ENCODE measurements at regions not wholly inside any gene's neighbourhood (a gene's known extent, or its start where the extent isn't known, plus 50 kb on each side); places are given as distances from the start of the nearest gene placed in this dataset.

GRCh38 chr11:69393178-69393832 is 88.2 kb upstream of the LINC01488 start:
- CTCF ChIA-PET = no interaction called here
- H3K27ac ChIP-seq (ENCODE audit: low read depth, low read length, poor library complexity, severe bottlenecking) = no peak overlapping the region
- no peak for TF ChIP-seq EZH2 (IDR thresholded peaks at IDR 0.05; ENCODE audit: borderline replicate concordance, low read depth, low read length, poor library complexity, severe bottlenecking)
- TF ChIP-seq, protein P1, sequence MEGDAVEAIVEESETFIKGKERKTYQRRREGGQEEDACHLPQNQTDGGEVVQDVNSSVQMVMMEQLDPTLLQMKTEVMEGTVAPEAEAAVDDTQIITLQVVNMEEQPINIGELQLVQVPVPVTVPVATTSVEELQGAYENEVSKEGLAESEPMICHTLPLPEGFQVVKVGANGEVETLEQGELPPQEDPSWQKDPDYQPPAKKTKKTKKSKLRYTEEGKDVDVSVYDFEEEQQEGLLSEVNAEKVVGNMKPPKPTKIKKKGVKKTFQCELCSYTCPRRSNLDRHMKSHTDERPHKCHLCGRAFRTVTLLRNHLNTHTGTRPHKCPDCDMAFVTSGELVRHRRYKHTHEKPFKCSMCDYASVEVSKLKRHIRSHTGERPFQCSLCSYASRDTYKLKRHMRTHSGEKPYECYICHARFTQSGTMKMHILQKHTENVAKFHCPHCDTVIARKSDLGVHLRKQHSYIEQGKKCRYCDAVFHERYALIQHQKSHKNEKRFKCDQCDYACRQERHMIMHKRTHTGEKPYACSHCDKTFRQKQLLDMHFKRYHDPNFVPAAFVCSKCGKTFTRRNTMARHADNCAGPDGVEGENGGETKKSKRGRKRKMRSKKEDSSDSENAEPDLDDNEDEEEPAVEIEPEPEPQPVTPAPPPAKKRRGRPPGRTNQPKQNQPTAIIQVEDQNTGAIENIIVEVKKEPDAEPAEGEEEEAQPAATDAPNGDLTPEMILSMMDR (conservative IDR thresholded peaks at IDR 0.05; ENCODE audit: low read depth, low read length) = no peak
- no TSS peak for BruUV-seq (replicated peaks)
- peaks cover 6% of the 10 kb centered on the region for H3K9me3 ChIP-seq (ENCODE audit: low read depth, low read length, poor library complexity, severe bottlenecking)
- H3K27me3 ChIP-seq (replicated peaks; ENCODE audit: insufficient read depth, low read depth, low read length, poor library complexity) = no peaks in the 10 kb centered on the region
- H3K36me3 ChIP-seq (ENCODE audit: insufficient read depth, low read length, poor library complexity, severe bottlenecking) = no peaks in the 10 kb centered on the region
- H3K4me3 ChIP-seq (ENCODE audit: low read depth, low read length, poor library complexity, severe bottlenecking) = no peak overlapping the region
- POLR2A ChIA-PET (ENCODE audit: low non-redundant PET) = no interaction called here
- intact Hi-C loops (cut with micrococcal nuclease; ENCODE audit: unreplicated experiment) = no loop called here
- no peak for DNase-seq (ENCODE audit: low spot score)
- H3K4me1 ChIP-seq (ENCODE audit: insufficient read depth, low read length, poor library complexity, severe bottlenecking) = peaks cover 10% of the 10 kb centered on the region

GRCh38 chr11:69393865-69394233 is 87.6 kb upstream of the LINC01488 start:
- Histone ChIP-seq H3K27me3 (replicated peaks; ENCODE audit: insufficient read depth, low read depth, low read length, poor library complexity) (no peaks in the 10 kb centered on the region), H3K4me1 (ENCODE audit: insufficient read depth, low read length, poor library complexity, severe bottlenecking) (peaks cover 10% of the 10 kb centered on the region), H3K36me3 (ENCODE audit: insufficient read depth, low read length, poor library complexity, severe bottlenecking) (no peaks in the 10 kb centered on the region), H3K4me3 (ENCODE audit: low read depth, low read length, poor library complexity, severe bottlenecking) (no peak overlapping the region), H3K27ac (ENCODE audit: low read depth, low read length, poor library complexity, severe bottlenecking) (no peak overlapping the region), H3K9me3 (ENCODE audit: low read depth, low read length, poor library complexity, severe bottlenecking) (peaks cover under 1% of the 10 kb centered on the region)
- BruUV-seq (replicated peaks) = no TSS peak
- intact Hi-C loops (cut with micrococcal nuclease; ENCODE audit: unreplicated experiment) = no loop called here
- TF ChIP-seq, protein P1 (conservative IDR thresholded peaks at IDR 0.05; ENCODE audit: low read depth, low read length) = no peak
- no peak for TF ChIP-seq EZH2 (IDR thresholded peaks at IDR 0.05; ENCODE audit: borderline replicate concordance, low read depth, low read length, poor library complexity, severe bottlenecking)
- CTCF ChIA-PET = no interaction called here
- no peak for DNase-seq (ENCODE audit: low spot score)
- POLR2A ChIA-PET (ENCODE audit: low non-redundant PET) = no interaction called here

DNA sequence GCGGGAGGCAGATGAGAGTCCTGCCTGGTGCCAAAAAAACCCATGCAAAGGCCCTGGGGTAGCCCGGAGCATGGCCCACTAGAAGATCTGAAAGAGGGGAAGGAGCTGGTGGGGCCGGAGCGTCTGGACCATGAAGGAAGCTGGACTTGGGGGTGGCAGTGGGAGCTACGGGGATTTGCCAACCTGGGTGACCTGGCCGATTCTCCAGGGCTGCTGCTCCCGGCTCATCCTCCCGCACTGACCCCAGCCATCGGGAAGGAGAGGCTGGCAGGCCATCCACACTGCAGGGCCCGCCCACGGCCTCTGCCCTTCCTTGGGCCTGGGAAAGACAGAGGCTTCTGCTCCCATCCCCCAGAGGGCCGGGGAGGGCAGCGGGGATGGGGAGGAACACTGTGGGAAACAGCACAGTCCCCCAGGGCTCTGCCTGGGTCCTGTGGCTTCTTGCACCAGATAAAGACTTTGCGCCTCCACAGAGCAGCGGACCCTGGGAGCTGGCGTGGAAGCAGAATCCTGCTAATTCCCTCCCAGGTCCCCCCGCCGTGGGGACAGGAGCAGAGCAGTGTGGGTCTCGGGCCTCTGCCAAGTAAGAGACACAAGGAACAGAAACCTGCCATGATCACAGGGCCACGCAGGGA is 87.1 kb upstream of the LINC01488 start:
- Histone ChIP-seq H3K9me3 (ENCODE audit: low read depth, low read length, poor library complexity, severe bottlenecking) (no peaks in the 10 kb centered on the region), H3K4me1 (ENCODE audit: insufficient read depth, low read length, poor library complexity, severe bottlenecking) (peaks cover 10% of the 10 kb centered on the region), H3K4me3 (ENCODE audit: low read depth, low read length, poor library complexity, severe bottlenecking) (no peak overlapping the region), H3K27me3 (replicated peaks; ENCODE audit: insufficient read depth, low read depth, low read length, poor library complexity) (no peaks in the 10 kb centered on the region), H3K36me3 (ENCODE audit: insufficient read depth, low read length, poor library complexity, severe bottlenecking) (no peaks in the 10 kb centered on the region), H3K27ac (ENCODE audit: low read depth, low read length, poor library complexity, severe bottlenecking) (peak overlapping the region; percentile 1)
- POLR2A ChIA-PET (ENCODE audit: low non-redundant PET) = no interaction called here
- no peak for TF ChIP-seq EZH2 (IDR thresholded peaks at IDR 0.05; ENCODE audit: borderline replicate concordance, low read depth, low read length, poor library complexity, severe bottlenecking)
- TF ChIP-seq, protein P1 (conservative IDR thresholded peaks at IDR 0.05; ENCODE audit: low read depth, low read length) = no peak
- BruUV-seq (replicated peaks) = no TSS peak
- CTCF ChIA-PET = no interaction called here
- DNase-seq (ENCODE audit: low spot score) = no peak
- intact Hi-C loops (cut with micrococcal nuclease; ENCODE audit: unreplicated experiment) = no loop called here
